ENCODE measurements at regions not wholly inside any gene's neighbourhood (a gene's known extent, or its start where the extent isn't known, plus 50 kb on each side); places are given as distances from the start of the nearest gene placed in this dataset.
"Not testable (repeated sequence)": the region's sequence is repeated elsewhere in the genome, so short reads cannot be mapped to it uniquely, and the experiment has no call there.

DNA sequence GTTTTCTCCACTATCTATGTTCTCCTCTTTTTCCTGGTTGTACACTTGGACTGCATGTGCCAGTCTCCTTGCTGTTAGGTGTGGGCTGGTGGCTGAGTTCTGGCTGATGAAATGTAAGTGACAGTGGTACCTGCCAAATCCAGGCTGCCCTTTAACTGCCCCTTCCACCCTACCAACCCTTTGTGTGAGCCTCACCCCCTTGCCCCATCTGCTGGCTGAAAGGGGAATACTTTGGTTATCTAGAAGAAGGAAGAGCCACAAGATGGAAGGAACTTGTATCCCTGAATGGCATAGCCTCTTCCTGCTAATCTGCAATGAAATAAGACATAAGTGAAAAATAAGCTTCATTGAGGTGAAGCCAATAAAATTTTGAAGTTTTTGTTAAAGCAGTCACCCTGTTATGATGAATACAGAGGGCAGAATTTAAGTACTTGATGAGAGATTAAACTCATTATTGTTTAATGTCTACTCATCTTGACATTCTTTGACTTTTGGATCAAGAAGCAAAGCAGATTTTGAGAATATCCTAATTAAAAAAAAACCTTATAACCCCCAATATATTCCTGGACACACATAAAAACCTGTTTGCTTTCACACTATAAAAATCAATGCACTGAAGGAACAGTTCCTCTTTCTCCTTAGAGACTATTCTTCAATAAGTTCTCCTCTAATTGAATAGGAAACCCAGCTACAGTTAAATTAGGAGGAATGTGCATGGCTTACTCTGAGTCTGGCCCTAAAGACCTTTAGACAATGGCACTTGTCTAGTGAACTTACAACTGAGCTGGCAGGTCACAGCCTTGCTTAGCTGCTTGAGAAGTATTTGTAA lies 262.6 kb upstream of the BTG1 start:
- DNase-seq (ENCODE audit: low spot score in 2 of 2): peak in 1 of 2 donors; percentile 34
- Mint-ChIP-seq H3K4me1 (peaks cover 43% of the 10 kb centered on the region), H3K27ac (ENCODE audit: low read depth) (no peak overlapping the region), H3K27me3 (no peaks in the 10 kb centered on the region), H3K36me3 (ENCODE audit: insufficient read depth) (peaks cover 8% of the 10 kb centered on the region), H3K4me3 (no peak overlapping the region), H3K9me3 (no peaks in the 10 kb centered on the region)
- ATAC-seq (replicated peaks; ENCODE audit: extremely low read depth, poor library complexity, severe bottlenecking): no peak

DNA sequence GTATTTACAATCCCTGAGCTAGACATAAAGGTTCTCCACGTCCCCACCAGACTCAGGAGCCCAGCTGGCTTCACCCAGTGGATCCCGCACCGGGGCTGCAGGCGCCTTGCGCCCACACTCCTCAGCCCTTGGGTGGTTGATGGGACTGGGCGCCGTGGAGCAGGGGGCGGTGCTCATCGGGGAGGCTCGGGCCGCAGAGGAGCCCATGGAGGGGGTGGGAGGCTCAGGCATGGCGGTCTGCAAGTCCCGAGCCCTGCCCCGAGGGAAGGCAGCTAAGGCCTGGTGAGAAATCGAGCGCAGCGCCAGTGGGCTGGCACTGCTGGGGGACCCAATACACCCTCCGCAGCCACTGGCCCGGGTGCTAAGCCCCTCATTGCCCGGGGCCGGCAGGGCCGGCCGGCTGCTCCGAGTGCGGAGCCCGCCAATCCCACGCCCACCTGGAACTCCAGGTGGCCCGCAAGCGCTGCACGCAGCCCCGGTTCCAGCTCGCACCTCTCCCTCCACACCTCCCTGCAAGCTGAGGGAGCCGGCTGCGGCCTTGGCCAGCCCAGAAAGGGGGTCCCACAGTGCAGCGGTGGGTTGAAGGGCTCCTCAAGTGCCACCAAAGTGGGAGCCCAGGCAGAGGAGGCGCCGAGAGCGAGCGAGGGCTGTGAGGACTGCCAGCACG lies 260.9 kb upstream of the BTG1 start:
- peak overlapping the region; percentile 77 for H3K4me3 Mint-ChIP-seq
- H3K4me1 Mint-ChIP-seq: peaks cover 55% of the 10 kb centered on the region
- H3K27me3 Mint-ChIP-seq; H3K36me3 Mint-ChIP-seq (ENCODE audit: insufficient read depth); H3K9me3 Mint-ChIP-seq; ATAC-seq (replicated peaks; ENCODE audit: extremely low read depth, poor library complexity, severe bottlenecking); DNase-seq (ENCODE audit: low spot score in 2 of 2): not testable (repeated sequence)
- peak overlapping the region; percentile 92 for H3K27ac Mint-ChIP-seq (ENCODE audit: low read depth)

GRCh38 chr12:92405801-92406251 lies 260.2 kb upstream of the BTG1 start:
- H3K36me3 Mint-ChIP-seq (ENCODE audit: insufficient read depth); ATAC-seq (replicated peaks; ENCODE audit: extremely low read depth, poor library complexity, severe bottlenecking); H3K9me3 Mint-ChIP-seq; H3K27me3 Mint-ChIP-seq: not testable (repeated sequence)
- Mint-ChIP-seq H3K4me1 (peaks cover 57% of the 10 kb centered on the region), H3K27ac (ENCODE audit: low read depth) (peak overlapping the region; percentile 92), H3K4me3 (peak overlapping the region; percentile 77)
- peak in 1 of 2 donors; percentile 47 for DNase-seq (ENCODE audit: low spot score in 2 of 2)

- Mint-ChIP-seq H3K27me3 (no peaks in the 10 kb centered on the region), H3K4me3 (peak overlapping the region; percentile 77), H3K4me1 (peaks cover 63% of the 10 kb centered on the region), H3K36me3 (ENCODE audit: insufficient read depth) (peaks cover 8% of the 10 kb centered on the region), H3K9me3 (no peaks in the 10 kb centered on the region), H3K27ac (ENCODE audit: low read depth) (peak overlapping the region; percentile 92)
- DNase-seq (ENCODE audit: low spot score in 2 of 2): no peak
- no peak for ATAC-seq (replicated peaks; ENCODE audit: extremely low read depth, poor library complexity, severe bottlenecking)
Measured at GRCh38 chr12:92404921-92405320, 259.3 kb upstream of the BTG1 start.

DNA sequence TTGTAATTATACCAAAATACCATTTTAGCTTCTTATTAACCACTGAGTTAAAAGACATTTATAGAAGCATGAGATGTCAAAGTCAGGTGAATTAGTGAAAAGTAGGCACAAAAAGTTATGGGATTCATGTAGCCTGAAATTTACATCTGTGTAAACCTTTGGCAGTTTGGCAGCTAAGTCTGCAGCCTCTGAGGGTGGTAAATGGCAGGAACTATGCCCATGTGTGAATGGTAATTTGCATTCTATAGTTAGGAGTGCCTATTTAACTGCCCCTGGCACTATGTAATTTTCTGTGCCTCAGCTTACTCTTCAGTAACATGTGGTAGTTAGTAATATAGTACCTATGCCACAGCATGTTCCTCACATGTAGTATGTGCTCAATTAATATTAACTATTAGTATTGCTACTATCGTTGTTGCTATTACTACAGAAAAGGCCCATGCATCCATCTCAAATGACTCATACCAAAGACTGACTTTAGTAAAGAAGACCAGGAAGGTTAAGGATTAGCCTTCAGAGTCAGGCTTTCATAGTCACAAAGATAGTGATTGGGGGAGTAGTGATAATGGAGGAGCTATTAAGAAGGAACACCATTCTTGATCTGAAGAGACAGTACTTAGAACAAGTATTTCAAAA lies 258.7 kb upstream of the BTG1 start:
- DNase-seq (ENCODE audit: low spot score in 2 of 2) (no peak), ATAC-seq (replicated peaks; ENCODE audit: extremely low read depth, poor library complexity, severe bottlenecking) (peak; percentile 24)
- no peaks in the 10 kb centered on the region for H3K9me3 Mint-ChIP-seq
- H3K4me3 Mint-ChIP-seq: peak overlapping the region; percentile 77
- H3K4me1 Mint-ChIP-seq: peaks cover 69% of the 10 kb centered on the region
- peaks cover 8% of the 10 kb centered on the region for H3K36me3 Mint-ChIP-seq (ENCODE audit: insufficient read depth)
- no peaks in the 10 kb centered on the region for H3K27me3 Mint-ChIP-seq
- H3K27ac Mint-ChIP-seq (ENCODE audit: low read depth): peak overlapping the region; percentile 92

DNA sequence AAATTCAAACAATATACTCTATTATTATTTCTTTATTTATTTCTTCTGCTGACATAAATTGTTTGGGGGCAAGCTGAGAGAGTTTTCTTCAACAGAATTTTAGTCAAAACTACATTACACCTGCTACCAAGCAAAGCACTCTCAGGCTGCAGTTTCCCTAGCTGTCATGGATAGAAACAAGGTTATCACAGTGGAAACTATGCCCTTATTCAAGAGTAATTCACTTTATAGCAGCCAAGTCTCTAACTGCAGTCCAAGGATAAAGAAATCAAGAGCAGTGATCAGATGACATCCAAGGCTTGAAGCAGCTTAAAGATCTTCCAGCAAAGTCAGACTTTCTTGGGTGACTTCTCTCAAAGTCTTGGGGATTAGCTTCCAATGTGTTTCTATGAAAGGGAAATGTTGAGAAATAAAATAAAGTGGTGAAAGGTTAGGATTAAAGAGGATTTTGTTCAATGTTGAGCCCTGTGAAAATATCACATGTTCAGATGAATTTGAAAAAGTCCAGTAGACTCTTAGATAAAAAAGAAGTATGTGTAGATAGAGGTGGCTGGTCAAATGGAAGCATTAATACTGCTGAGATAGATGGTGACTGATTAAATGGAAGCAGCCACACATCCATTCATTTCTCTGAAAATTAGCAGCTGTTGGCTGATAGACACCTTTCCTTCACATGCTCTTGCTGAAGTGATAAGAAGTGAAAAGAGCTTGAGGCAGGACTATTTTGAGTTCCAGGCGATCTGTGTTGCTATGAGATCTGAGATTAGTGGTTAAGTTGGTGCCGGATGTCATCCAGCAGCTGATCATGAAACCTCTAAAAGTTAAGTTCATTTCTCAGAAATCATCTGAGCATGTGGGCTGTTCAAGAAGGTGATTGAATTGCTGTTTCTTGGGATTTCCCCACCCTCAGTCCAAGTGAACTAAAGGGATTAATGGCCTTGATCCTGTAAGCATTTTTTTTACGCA lies 257.8 kb upstream of the BTG1 start:
- Mint-ChIP-seq H3K4me1 (peaks cover 74% of the 10 kb centered on the region), H3K27ac (ENCODE audit: low read depth) (peak overlapping the region; percentile 92), H3K9me3 (no peaks in the 10 kb centered on the region), H3K36me3 (ENCODE audit: insufficient read depth) (peaks cover 8% of the 10 kb centered on the region), H3K4me3 (peak overlapping the region; percentile 52), H3K27me3 (no peaks in the 10 kb centered on the region)
- ATAC-seq (replicated peaks; ENCODE audit: extremely low read depth, poor library complexity, severe bottlenecking): peak; percentile 91
- peak in 1 of 2 donors; percentile 55 for DNase-seq (ENCODE audit: low spot score in 2 of 2)

- Mint-ChIP-seq H3K27me3 (no peaks in the 10 kb centered on the region), H3K36me3 (ENCODE audit: insufficient read depth) (peaks cover 9% of the 10 kb centered on the region), H3K4me1 (peaks cover 74% of the 10 kb centered on the region), H3K27ac (ENCODE audit: low read depth) (peak overlapping the region; percentile 92), H3K9me3 (no peaks in the 10 kb centered on the region), H3K4me3 (peak overlapping the region; percentile 28)
- no peak for ATAC-seq (replicated peaks; ENCODE audit: extremely low read depth, poor library complexity, severe bottlenecking)
- no peak for DNase-seq (ENCODE audit: low spot score in 2 of 2)
Measured at GRCh38 chr12:92402415-92402814, 256.8 kb upstream of the BTG1 start.

- DNase-seq (ENCODE audit: low spot score in 2 of 2) (no peak), ATAC-seq (replicated peaks; ENCODE audit: extremely low read depth, poor library complexity, severe bottlenecking) (no peak)
- Mint-ChIP-seq H3K4me3 (peak overlapping the region; percentile 6), H3K27me3 (no peaks in the 10 kb centered on the region), H3K27ac (ENCODE audit: low read depth) (peak overlapping the region; percentile 88), H3K4me1 (peaks cover 77% of the 10 kb centered on the region), H3K36me3 (ENCODE audit: insufficient read depth) (peaks cover 4% of the 10 kb centered on the region), H3K9me3 (no peaks in the 10 kb centered on the region)
Measured at GRCh38 chr12:92400006-92400405, 254.4 kb upstream of the BTG1 start.

GRCh38 chr12:92398565-92399309 lies 253.1 kb upstream of the BTG1 start:
- no peaks in the 10 kb centered on the region for H3K27me3 Mint-ChIP-seq
- H3K36me3 Mint-ChIP-seq (ENCODE audit: insufficient read depth): peaks cover 2% of the 10 kb centered on the region
- DNase-seq (ENCODE audit: low spot score in 2 of 2): peak in 1 of 2 donors; percentile 12
- H3K4me1 Mint-ChIP-seq: peaks cover 72% of the 10 kb centered on the region
- H3K4me3 Mint-ChIP-seq: peak overlapping the region; percentile 41
- H3K27ac Mint-ChIP-seq (ENCODE audit: low read depth): peak overlapping the region; percentile 88
- H3K9me3 Mint-ChIP-seq: no peaks in the 10 kb centered on the region
- peak; percentile 91 for ATAC-seq (replicated peaks; ENCODE audit: extremely low read depth, poor library complexity, severe bottlenecking)

DNA sequence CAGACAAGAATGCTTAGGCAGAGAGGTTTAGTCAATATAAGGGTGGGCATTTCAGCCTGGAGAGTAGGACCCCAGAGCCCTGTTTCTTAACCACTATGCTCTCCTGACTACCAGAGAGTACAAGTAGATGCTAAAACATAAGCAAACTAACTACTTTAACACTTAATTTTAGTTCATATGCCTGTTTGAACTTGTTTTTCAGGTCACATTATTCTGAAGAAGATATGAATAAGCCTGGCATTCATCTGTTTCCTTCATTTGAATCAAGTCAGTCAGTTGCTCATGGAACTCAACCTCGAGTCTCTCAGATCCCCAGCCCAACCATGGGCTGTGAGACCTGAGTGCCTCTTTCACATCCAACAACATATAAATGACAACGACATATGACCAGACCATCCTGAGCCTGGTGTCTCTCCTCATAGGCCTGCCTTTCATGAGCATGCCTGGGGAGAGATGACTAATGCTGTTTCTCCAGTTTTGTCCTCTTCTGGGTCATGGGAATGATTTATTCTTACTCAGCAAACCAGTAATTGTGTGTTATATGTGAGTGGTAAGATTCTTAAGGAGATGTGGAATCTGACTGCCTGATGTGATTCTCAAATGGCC lies 251.1 kb upstream of the BTG1 start:
- Mint-ChIP-seq H3K4me3 (no peak overlapping the region), H3K36me3 (ENCODE audit: insufficient read depth) (peaks cover 2% of the 10 kb centered on the region), H3K27me3 (no peaks in the 10 kb centered on the region), H3K27ac (ENCODE audit: low read depth) (peak overlapping the region; percentile 88), H3K4me1 (peaks cover 62% of the 10 kb centered on the region), H3K9me3 (peaks cover 8% of the 10 kb centered on the region)
- ATAC-seq (replicated peaks; ENCODE audit: extremely low read depth, poor library complexity, severe bottlenecking): no peak
- DNase-seq (ENCODE audit: low spot score in 2 of 2): no peak

GRCh38 chr12:92395322-92395721 lies 249.7 kb upstream of the BTG1 start:
- DNase-seq (ENCODE audit: low spot score in 2 of 2): no peak
- no peak overlapping the region for H3K27ac Mint-ChIP-seq (ENCODE audit: low read depth)
- H3K4me3 Mint-ChIP-seq: no peak overlapping the region
- peaks cover 58% of the 10 kb centered on the region for H3K4me1 Mint-ChIP-seq
- peaks cover 8% of the 10 kb centered on the region for H3K9me3 Mint-ChIP-seq
- H3K36me3 Mint-ChIP-seq (ENCODE audit: insufficient read depth): peaks cover 2% of the 10 kb centered on the region
- H3K27me3 Mint-ChIP-seq: no peaks in the 10 kb centered on the region
- no peak for ATAC-seq (replicated peaks; ENCODE audit: extremely low read depth, poor library complexity, severe bottlenecking)

Measured in central memory CD8-positive, alpha-beta T cell (primary cell).